SKM-1 (cell line): ENCODE measurements at regions not wholly inside any gene's neighbourhood (a gene's known extent, or its start where the extent isn't known, plus 50 kb on each side); places are given as distances from the start of the nearest gene placed in this dataset.

Source experiments
- DNase-seq: peaks from one replicate; lab custom pipeline; 2025; ENCODE audit not compliant: unreplicated experiment; lab: John Stamatoyannopoulos, UW

GRCh38 chr5:68778484-68778883, 315.3 kb upstream of the SLC30A5 start:
- DNase-seq: no peak

DNA sequence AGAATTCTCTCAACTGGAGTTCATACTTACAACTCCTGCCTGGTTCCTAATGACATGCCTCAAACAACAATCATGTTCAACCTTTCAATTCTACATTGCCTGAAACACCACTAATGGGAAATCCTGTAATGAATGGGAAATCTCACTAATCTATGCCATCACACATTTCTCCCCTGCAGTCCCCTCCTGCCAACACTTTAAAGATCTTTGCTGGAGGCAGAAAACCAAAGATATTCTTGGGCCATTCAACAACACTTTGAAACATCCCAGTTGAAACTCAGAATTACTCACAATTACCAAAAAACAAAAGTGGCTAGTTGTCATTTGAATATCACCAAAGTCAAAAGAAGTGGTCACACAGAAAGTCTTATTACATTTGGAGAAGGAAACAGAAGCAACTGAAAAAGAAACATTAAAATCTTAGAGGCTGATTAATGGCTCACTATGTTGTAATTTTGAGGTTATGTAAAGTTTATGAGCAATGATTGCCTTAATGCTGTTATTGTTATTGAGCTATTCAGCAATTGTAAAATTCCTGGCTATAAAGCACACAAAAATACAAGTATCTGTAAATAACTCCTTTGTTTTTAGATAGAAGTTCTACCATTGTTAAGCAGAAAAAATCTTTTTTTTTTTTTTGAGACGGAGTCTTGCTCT, 313.4 kb upstream of the SLC30A5 start:
- no peak for DNase-seq

GRCh38 chr5:68793074-68793473, 300.7 kb upstream of the SLC30A5 start:
- no peak for DNase-seq

GRCh38 chr5:68793993-68794392, 299.8 kb upstream of the SLC30A5 start:
- no peak for DNase-seq

GRCh38 chr5:68795190-68795589, 298.6 kb upstream of the SLC30A5 start:
- no peak for DNase-seq

DNA sequence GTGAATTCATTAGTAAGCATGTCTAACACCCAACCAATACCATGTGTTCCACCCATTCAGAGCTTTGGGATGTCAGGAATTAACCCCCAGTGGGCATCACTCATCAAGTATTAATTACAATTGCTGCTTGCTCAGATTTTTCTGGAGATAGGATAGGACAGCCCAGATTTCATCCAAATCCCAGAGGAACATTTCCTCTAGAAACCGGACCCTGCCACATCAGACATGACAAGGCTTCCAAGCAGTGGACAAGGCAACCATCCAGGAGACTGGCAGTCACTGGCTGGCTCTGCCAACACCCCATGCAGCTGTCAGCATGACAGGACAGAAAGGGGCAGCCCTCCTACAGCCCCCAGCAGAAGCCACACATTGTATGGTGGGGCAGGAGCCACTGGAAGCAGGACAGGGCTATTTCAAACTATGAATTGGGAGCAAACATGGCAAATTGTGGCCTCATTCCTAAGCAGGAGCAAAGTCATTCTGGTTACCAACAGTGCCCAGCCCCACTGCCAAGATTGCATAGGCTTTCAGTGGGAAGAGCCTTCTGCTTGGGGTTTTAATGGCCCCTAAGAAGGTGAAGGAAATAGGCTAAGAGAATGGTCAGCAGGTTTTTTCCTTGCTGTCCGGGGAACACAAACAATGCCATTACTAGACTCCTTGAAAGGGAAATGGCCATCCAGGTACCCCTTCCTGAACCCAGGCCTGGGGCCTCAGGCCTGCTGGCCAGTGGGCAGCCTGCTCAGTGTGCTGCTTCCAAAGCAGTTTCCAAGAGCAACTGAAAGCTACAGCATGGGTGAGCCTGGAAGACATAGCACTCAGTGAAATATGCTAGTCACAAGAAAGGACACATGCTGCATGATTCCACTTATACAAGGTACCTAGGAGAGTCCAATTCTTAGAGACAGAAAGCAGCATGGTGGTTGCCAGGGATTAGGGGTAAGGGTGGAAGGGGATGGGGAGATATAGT, 294.7 kb upstream of the SLC30A5 start:
- DNase-seq: no peak

GRCh38 chr5:68802430-68802829, 291.4 kb upstream of the SLC30A5 start:
- DNase-seq: no peak

DNA sequence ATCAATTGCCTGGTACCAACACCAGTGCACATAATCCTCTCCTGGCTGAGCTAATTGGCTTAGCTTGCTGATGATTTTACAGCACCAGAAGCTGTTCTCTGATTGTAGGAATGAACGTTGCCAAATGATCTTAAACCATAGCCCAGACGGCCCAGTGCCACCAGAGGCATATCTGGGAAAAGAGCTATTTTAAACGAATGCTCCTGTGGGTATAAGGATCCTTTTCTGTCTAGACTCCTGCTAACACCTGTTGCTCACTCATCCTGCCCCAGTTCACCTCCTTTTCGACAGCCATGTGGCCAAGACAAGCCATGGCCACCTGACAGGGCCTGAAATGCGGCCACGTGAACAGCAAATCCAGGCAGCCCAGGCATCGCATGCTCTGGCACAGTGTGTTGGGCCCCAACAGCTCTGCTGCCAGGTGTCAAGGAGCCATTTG, 289.9 kb upstream of the SLC30A5 start:
- no peak for DNase-seq

- DNase-seq: no peak
These were observed 289.5 kb upstream of the SLC30A5 start for GRCh38 chr5:68804343-68804742.

DNA sequence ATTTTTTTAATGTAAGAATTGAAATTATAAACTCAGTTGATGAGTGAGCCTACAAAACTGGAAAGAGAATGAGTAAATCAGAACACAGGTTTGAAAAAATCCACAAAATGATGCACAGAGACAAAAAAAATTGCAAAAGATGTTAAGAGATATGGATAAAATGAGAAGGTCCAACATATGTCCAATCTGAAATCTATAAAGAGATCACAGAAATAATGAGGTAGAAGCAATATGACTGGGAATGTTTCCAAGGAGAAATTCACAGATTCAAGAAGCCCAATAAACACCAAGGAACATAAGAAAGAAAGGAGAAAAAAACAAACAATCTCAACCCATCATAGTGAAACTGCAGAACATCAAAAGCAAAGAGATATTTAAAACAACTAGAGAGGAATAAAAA, 288.4 kb upstream of the SLC30A5 start:
- DNase-seq: no peak

- no peak for DNase-seq
These were observed 276.2 kb upstream of the SLC30A5 start for GRCh38 chr5:68817632-68818031.

- no peak for DNase-seq
These were observed 275.6 kb upstream of the SLC30A5 start for GRCh38 chr5:68818057-68818695.

DNA sequence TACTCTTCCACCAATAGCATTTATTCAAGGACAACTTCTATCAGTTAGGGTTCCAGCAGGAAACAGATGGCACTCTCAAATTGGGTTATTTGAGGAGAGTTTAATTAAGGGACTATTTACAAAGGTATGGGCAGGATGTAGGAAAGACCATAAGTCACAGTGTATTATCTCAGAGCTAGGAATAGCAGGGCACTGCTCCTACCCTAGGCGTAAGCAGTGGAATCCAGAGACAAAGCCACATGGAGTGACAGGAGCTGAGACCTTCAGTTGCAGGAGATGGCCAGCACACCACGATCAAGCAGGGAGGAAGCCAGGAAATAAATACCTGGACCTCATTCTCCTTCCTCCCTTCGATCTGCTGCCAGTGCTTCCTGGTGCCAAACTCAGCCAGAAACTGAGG, 274.9 kb upstream of the SLC30A5 start:
- no peak for DNase-seq

- no peak for DNase-seq
These were observed 272.8 kb upstream of the SLC30A5 start for GRCh38 chr5:68821056-68821455.

GRCh38 chr5:68822796-68823195, 271.0 kb upstream of the SLC30A5 start:
- DNase-seq: no peak

GRCh38 chr5:68823301-68823700, 270.5 kb upstream of the SLC30A5 start:
- no peak for DNase-seq

DNA sequence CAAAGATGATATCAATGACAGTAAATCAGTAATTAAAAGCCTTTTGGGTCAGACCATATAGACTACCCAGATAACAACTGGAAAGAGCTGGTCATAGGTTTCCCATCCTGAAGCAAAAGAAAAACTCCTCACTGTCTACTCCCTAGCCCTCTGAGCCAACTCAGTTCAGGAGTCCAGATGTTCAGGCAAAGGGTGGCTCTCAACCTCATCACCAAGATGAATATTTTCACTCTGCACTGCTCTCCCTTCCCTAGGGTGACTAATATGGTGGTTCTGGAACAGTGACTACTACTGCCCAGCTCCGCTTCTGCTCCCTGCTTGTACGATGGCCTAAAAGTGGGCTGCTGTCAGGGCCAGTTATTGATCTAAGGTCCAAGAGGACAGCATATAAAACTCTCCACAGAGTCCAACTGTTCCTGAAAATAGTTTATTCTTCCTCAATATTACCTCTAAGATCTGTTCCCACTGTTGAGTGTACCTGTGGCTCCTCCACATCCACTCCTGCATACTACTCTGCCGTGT, 263.4 kb upstream of the SLC30A5 start:
- no peak for DNase-seq

- no peak for DNase-seq
These were observed 259.3 kb upstream of the SLC30A5 start for GRCh38 chr5:68834491-68834981.

DNA sequence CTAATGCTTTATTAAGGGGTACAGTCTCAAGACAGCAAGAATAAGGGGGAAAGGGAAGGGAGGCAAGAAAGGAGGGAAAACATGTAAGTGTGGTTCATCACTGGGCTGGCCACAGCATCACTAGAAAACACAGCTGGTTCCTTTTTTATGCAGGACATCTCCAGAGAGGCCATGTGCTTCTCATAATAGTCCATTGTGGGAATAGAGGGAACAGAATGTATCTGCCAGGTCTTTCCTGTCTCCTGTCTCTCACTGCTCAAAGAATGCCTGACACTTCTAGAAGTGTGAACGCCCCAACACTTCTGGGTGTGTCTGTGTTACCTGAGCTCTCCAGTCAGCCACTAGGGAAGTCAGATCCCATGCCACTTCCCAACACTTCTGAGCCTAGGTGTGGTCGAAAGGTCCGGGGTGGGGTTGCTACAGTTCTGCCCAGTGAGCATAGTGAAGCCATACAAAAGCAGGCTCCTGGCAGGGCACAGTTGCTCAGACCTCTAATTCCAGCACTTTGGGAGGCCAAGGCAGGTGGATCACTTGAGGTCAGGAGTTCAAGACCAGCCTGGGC, 255.6 kb upstream of the SLC30A5 start:
- no peak for DNase-seq

DNA sequence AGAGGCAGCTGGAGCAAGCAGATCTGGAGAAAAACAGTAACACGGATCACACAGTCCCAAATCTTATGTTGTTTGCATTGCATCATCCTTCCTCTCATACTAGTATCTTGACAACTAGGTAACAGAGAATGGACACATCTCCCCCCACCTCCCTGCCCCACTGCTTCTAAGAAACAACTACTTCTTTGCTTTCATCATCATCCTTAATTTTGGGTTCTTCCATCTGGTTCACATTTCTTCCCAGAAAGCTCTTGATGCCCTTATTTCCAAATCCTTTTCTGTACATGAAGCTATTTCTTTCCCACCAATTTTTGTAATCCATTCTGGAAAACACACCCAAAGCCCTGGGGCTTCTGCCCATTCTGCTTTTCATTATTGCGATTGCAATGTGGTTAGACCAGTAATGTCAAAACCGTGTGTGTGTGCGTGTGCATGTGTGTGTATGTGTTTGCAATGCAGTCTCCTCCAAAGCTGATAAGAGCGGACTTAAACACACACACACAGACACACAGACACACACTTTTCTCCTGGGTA, 254.7 kb upstream of the SLC30A5 start:
- DNase-seq: no peak
